HFF-Myc (cell line): ENCODE measurements at regions not wholly inside any gene's neighbourhood (a gene's known extent, or its start where the extent isn't known, plus 50 kb on each side); places are given as distances from the start of the nearest gene placed in this dataset.

Experiments
- DNase-seq: peaks from one replicate; pipeline ENCODE4 v3.0.0-alpha.2; 2011; ENCODE audit warnings: low read depth; ENCODE audit errors: extremely low read depth
- H3K4me3 ChIP-seq: replicated peaks from 2 replicates; pipeline ENCODE4 v1.5.1; 2011; ENCODE audit warnings: low read depth, mild to moderate bottlenecking, control low read depth, low read length
- TF ChIP-seq, protein P1 (sequence below): IDR thresholded peaks from 2 replicates; pipeline ENCODE4 v1.5.1; 2012; ENCODE audit warnings: mild to moderate bottlenecking, low read depth, low read length, control low read depth; ENCODE audit errors: missing control alignments

DNA sequence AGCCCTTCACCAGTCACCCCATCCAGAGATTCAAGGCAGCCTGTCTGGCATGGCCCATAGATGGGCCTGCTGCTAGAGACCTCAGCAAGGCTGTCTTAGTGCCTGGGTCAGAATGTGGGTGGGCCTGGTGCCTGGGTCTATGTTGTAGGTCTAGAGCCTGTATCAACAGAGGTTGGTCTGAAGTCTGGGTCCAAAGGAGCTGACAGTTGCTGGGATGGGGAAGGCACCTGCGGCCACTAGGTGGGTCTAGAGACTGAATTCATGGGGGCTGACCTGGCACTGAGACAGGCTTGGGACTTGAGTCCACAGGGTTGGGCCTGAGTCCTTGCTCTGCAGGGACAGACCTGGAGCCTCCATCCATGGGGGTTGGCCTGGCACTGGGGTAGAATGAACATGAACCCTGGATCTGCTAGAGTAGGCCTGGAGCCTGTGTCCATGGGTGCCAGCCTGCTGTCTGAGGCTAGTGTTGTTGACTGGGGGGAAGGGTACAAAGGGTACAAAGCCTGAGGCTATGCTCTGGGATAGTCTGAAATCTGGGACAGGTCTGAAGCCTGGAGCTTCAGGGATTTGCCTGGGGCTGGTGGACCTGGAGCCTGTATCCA is 516.8 kb downstream of the OLFM4 start:
- no peak overlapping the region for H3K4me3 ChIP-seq
- DNase-seq = no peak

DNA sequence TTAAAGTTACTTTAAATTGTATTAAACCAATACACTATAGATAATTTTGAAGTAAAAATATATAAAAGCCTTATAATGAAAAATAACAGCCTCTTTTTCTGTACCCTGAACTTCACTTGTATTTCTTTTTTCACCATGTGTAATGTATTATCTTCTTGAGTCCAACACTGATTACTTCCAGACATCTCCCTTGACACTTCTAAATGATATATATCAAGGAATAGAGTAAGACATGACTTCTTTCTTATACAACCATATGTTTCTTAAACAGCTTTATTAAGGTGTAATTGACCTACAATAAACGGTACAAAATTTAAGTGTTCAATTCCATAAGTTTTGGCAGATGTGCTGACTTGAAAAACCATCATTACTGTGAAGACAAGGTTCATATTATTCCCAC is 531.9 kb downstream of the OLFM4 start:
- no peak for DNase-seq
- TF ChIP-seq, protein P1, sequence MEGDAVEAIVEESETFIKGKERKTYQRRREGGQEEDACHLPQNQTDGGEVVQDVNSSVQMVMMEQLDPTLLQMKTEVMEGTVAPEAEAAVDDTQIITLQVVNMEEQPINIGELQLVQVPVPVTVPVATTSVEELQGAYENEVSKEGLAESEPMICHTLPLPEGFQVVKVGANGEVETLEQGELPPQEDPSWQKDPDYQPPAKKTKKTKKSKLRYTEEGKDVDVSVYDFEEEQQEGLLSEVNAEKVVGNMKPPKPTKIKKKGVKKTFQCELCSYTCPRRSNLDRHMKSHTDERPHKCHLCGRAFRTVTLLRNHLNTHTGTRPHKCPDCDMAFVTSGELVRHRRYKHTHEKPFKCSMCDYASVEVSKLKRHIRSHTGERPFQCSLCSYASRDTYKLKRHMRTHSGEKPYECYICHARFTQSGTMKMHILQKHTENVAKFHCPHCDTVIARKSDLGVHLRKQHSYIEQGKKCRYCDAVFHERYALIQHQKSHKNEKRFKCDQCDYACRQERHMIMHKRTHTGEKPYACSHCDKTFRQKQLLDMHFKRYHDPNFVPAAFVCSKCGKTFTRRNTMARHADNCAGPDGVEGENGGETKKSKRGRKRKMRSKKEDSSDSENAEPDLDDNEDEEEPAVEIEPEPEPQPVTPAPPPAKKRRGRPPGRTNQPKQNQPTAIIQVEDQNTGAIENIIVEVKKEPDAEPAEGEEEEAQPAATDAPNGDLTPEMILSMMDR = no peak
- no peak overlapping the region for H3K4me3 ChIP-seq

More for the DNA sequence above, 516.8 kb downstream of the OLFM4 start:
- TF ChIP-seq, protein P1 = no peak

DNA sequence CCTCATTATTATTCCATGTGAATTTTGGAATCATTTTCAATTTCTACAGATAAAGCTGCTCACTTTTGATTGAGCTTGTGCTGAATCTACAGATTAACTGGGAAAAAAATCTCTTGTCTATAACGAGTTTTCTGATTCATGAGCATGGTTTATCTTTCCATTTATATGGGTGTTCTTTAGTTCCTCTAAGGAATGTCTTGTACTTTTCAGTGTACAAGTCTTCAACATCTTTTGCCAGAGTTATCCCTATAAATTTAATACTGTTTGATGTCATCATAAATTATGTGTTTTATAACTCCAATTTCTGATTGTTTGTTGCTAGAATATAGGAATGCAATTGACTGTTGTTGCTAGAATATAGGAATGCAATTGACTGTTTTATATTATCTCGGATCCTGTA is 533.8 kb downstream of the OLFM4 start:
- DNase-seq = no peak
- TF ChIP-seq, protein P1 = no peak

DNA sequence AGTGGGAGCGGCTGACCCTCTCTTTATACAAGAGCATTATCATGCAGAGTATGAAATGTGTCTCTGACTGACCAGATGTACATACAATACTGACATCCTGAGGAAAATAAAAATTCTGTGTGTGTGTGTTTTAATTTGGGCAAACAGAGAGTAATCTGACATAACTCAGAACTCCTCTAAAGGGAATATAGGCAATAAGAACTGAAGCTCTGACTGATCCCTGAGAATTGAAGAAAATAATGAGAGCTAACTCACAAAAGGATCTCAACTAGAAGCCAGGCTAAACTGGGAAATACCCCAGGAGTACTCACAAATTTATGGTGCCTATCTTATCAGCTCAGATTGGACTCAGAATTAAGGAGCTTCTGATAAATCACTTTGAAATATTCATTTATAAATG is 539.9 kb downstream of the OLFM4 start:
- TF ChIP-seq, protein P1 = no peak
- no peak overlapping the region for H3K4me3 ChIP-seq
- DNase-seq = no peak

More for the DNA sequence above, 533.8 kb downstream of the OLFM4 start:
- no peak overlapping the region for H3K4me3 ChIP-seq

DNA sequence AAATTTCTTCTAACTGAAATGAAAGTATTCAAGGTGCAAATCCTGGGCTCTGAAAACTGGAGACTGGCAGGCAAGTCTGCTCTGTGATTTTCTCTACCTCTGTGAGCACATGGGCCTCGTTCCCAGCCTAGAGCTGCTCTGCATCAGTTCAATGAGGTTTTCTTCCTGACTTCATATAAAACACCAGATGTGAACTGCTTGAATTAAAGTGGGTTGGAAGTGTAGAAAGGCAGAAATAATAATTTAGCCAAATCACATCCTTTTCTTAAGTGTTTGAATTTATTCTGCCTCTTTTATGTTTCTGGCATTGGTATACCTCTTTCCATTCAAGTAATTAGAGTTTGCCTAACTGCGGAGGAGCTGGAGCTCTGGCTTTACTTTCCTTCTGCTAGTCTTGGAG is 540.8 kb downstream of the OLFM4 start:
- no peak overlapping the region for H3K4me3 ChIP-seq
- no peak for DNase-seq
- TF ChIP-seq, protein P1 = no peak

DNA sequence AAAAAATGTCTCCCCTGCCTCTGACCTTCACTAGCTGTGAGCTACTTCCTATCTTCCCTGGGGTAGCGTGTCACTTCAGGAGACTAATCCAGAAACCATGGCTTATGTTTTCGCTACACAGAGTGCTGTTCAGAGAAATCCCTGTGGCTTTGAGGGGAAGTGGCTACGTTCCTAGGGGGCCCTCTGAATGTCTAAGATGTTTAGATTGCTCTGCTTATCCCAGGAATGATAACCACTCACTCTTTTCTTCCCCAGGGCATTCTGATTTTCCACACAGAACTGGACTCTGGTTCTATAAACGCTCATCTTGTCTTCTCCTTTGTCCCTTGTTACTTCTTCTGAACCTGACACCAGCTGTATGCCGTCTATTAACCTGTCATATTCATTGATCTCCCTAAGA is 572.5 kb downstream of the OLFM4 start:
- H3K4me3 ChIP-seq = no peak overlapping the region
- TF ChIP-seq, protein P1 = no peak

DNA sequence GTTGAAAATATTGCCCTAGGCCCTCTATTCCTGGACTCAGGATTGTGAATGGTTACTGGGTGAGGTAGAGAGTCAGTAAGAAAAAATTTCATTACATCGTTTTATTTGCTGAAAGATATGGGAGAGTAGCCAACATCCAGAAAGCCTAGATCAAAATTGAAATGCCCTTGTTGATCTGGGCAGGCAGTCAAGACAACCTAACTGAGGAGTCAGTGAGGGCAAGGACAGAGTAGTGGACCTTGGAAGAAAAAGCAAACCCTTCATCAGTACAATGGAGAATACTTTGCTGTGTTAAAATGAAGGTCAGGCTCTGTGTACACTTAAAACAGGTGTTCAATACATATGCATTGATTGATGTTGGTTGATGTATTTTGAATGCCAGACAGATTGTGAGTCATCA is 576.7 kb downstream of the OLFM4 start:
- DNase-seq = no peak
- TF ChIP-seq, protein P1 = no peak
- H3K4me3 ChIP-seq = no peak overlapping the region

More for the DNA sequence above, 572.5 kb downstream of the OLFM4 start:
- DNase-seq = no peak
